Activated B cell treated with CpG ODN at 0.5 μM for 24 hours (primary cell): ENCODE measurements at regions not wholly inside any gene's neighbourhood (a gene's known extent, or its start where the extent isn't known, plus 50 kb on each side); places are given as distances from the start of the nearest gene placed in this dataset.

Experiments
- ATAC-seq: fragments of 200-7000 bp; cut with Tn5 transposase; one replicate; pipeline ENCODE4 v1.10.0; 2021; ENCODE audit warnings: low read depth, mild to moderate bottlenecking, moderate library complexity
- CTCF ChIA-PET: fragments of 350-600 bp; sonication (Branson Sonifier 250); formaldehyde crosslinking; loops from one replicate; lab custom pipeline; 2021; ENCODE audit warnings: antibody characterized with exemption; lab: Charles Lee
- POLR2A ChIA-PET: fragments of 350-600 bp; sonication (Branson Sonifier 250); formaldehyde crosslinking; loops from one replicate; lab custom pipeline; 2021; ENCODE audit warnings: antibody characterized with exemption; lab: Charles Lee
- DNase-seq: peaks from one replicate; pipeline ENCODE4 v3.0.0; 2022
- H3K27ac Mint-ChIP-seq: one replicate; pipeline ENCODE4 v1.8.0; 2020; ENCODE audit warnings: mixed read lengths
- H3K27me3 Mint-ChIP-seq: one replicate; pipeline ENCODE4 v1.8.0; 2021; ENCODE audit warnings: mixed read lengths
- H3K36me3 Mint-ChIP-seq: one replicate; pipeline ENCODE4 v1.8.0; 2021; ENCODE audit warnings: low read depth, mixed read lengths
- H3K4me1 Mint-ChIP-seq: one replicate; pipeline ENCODE4 v1.8.0; 2021; ENCODE audit warnings: mixed read lengths
- H3K4me3 Mint-ChIP-seq: one replicate; pipeline ENCODE4 v1.8.0; 2020; ENCODE audit warnings: mild to moderate bottlenecking, mixed read lengths
- H3K9me3 Mint-ChIP-seq: one replicate; pipeline ENCODE4 v1.8.0; 2020; ENCODE audit warnings: mixed read lengths
- CTCF ChIP-seq: fragments of 200-600 bp; IDR thresholded peaks from one replicate; pipeline ENCODE4 v1.8.0; 2022; ENCODE audit warnings: antibody characterized with exemption, mild to moderate bottlenecking
- intact Hi-C: fragments of 100-400 bp; cut with micrococcal nuclease; formaldehyde crosslinking; loops from one replicate; pipeline ENCODE4 v1.15.1; 2024

GRCh38 chr20:12956303-12956702 is 52.5 kb upstream of the SPTLC3 start:
- no peak for TF ChIP-seq CTCF
- CTCF ChIA-PET: no interaction called here
- H3K27ac Mint-ChIP-seq: no peak overlapping the region
- intact Hi-C loops: no loop called here
- ATAC-seq (no peak), DNase-seq (no peak)
- no peak overlapping the region for H3K4me3 Mint-ChIP-seq
- H3K36me3 Mint-ChIP-seq: no peaks in the 10 kb centered on the region
- H3K9me3 Mint-ChIP-seq: no peaks in the 10 kb centered on the region
- H3K27me3 Mint-ChIP-seq: no peaks in the 10 kb centered on the region
- POLR2A ChIA-PET: no interaction called here
- H3K4me1 Mint-ChIP-seq: no peaks in the 10 kb centered on the region

GRCh38 chr20:12957968-12958367 is 50.8 kb upstream of the SPTLC3 start:
- ChIA-PET POLR2A (no interaction called here), CTCF (no interaction called here)
- DNase-seq: no peak
- Mint-ChIP-seq H3K4me1 (no peaks in the 10 kb centered on the region), H3K9me3 (no peaks in the 10 kb centered on the region), H3K36me3 (no peaks in the 10 kb centered on the region), H3K27me3 (no peaks in the 10 kb centered on the region), H3K4me3 (no peak overlapping the region), H3K27ac (no peak overlapping the region)
- no peak for TF ChIP-seq CTCF
- no peak for ATAC-seq
- intact Hi-C loops: no loop called here
